AG09309 (cell line): ENCODE measurements at regions not wholly inside any gene's neighbourhood (a gene's known extent, or its start where the extent isn't known, plus 50 kb on each side); places are given as distances from the start of the nearest gene placed in this dataset.

ENCODE experiments used
- DNase-seq: peaks from one replicate; pipeline ENCODE4 v3.0.0-alpha.2; 2010; ENCODE audit warnings: low read depth
- H3K4me3 ChIP-seq: 2 replicates; pipeline ENCODE4 v1.5.1; 2011; ENCODE audit warnings: mild to moderate bottlenecking, low read depth, low read length, moderate library complexity; ENCODE audit not compliant: control insufficient read depth
- TF ChIP-seq, protein P1 (sequence below): IDR thresholded peaks from 2 replicates; pipeline ENCODE4 v1.5.1; 2011; ENCODE audit warnings: mild to moderate bottlenecking, low read depth, low read length, inconsistent platforms; ENCODE audit not compliant: insufficient read depth, control insufficient read depth; ENCODE audit errors: missing control alignments

DNA sequence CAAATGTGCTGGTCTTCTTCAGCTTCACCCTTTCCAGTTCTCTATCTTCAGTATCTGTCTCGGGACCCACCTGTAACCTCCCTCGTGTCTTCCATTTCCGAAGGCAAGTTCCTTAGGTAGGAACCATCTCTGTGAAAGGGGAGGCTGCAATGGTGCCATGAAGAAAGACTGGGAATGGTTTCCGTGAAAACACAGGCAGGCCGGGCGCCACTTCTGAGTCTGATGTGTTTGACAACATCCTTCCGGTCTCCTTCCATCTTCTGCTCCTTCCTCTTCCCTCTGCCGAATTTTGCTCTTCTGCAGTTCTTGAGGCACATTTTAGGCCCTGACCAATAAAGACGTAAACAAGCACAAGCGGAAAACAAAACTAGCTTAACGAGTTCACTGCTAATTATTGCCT is 328.0 kb downstream of the THBS2 start:
- TF ChIP-seq, protein P1, sequence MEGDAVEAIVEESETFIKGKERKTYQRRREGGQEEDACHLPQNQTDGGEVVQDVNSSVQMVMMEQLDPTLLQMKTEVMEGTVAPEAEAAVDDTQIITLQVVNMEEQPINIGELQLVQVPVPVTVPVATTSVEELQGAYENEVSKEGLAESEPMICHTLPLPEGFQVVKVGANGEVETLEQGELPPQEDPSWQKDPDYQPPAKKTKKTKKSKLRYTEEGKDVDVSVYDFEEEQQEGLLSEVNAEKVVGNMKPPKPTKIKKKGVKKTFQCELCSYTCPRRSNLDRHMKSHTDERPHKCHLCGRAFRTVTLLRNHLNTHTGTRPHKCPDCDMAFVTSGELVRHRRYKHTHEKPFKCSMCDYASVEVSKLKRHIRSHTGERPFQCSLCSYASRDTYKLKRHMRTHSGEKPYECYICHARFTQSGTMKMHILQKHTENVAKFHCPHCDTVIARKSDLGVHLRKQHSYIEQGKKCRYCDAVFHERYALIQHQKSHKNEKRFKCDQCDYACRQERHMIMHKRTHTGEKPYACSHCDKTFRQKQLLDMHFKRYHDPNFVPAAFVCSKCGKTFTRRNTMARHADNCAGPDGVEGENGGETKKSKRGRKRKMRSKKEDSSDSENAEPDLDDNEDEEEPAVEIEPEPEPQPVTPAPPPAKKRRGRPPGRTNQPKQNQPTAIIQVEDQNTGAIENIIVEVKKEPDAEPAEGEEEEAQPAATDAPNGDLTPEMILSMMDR: no peak
- no peak overlapping the region for H3K4me3 ChIP-seq
- DNase-seq: no peak

DNA sequence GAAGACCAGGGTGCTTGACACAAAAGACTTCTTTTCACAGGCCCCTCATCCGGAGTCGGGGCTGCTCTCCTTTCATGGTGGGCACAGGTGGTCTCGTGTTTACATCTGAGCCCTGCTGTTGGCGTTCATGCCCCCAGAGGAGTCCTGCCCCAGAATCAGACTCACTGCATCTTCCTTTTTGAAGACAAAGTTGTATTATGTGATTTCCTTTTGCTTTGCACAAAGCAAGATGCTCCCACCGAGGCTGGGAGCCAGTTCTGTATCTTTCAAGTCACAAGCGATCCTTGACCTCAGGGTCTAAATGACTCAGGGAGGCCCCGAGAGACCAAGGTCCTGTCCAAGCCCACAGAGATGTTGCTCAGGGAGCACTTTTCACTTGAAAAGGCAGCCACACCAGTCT is 330.5 kb downstream of the THBS2 start:
- H3K4me3 ChIP-seq: no peak overlapping the region
- TF ChIP-seq, protein P1: no peak
- DNase-seq: no peak

DNA sequence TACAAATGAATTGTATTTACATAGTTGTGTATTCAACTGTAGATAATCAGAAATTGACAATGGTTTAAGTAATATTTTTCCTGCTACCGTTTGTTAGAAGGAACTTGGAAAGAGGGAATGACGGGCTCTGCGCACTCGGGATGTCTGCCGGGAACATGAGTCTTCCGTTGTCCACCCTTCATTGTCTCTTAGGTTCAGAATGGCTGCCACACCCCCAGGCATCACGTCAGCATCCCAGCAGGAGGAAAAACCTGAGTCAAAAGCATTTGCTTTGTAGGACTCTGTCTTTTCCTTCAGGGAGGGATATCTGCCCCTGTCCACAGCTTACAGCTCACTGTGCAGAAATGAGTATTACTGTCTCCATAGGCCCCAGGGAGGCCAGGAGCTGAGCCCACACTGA is 331.2 kb downstream of the THBS2 start:
- DNase-seq: no peak
- H3K4me3 ChIP-seq: no peak overlapping the region
- TF ChIP-seq, protein P1: no peak

DNA sequence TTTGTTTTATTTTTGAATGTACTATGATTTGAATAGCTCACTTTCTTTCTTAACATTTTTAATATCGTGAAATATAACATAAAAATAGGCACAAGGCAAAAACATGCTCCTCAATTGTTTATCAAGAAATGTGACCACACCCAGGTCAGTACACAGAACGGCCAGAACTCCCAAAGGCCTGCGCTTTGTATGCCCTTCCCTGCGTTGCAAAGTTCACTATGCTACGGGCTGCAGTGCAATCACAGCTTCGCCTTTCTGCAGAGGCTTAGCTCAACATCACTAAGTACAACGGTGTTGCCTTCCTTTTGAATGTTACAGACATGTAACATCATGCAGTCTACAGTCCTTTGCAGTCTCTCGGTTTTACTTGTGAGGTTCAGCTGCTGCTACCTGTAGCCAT is 333.4 kb downstream of the THBS2 start:
- no peak overlapping the region for H3K4me3 ChIP-seq
- no peak for DNase-seq
- TF ChIP-seq, protein P1: no peak

DNA sequence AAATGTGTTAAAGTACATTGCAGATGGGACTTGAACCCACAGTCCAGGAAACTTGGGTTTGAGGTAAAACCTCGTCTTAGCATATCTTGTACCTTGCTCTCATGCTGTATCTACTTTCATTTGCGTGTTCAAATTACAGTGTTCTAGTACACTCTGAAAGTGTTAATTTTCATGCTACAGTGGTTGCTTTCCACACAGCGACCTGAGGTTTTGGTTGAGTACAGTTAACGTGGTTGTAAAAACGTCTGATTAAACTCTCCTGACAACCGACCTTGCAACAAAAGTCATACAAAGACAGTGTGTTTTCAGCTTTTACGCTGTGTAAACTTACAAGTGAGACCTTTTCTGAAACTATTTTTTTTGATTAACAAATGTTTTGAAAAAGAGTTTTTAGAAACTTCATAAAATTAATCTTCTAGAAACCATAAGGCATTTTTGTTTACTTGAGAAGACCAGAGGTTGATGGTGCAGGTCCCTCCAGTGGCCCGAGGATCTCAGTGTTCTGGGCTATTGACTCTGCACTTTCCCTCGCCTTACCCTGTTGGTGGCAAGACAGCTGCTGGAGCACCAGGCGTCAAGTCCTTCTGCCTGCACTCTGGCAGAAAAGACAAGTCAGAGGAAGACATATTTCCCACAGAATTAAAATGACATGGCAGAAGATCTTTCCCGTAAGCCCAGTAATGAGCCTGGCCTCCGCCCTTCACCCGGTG is 334.0 kb downstream of the THBS2 start:
- no peak for DNase-seq
- no peak overlapping the region for H3K4me3 ChIP-seq
- TF ChIP-seq, protein P1: no peak

DNA sequence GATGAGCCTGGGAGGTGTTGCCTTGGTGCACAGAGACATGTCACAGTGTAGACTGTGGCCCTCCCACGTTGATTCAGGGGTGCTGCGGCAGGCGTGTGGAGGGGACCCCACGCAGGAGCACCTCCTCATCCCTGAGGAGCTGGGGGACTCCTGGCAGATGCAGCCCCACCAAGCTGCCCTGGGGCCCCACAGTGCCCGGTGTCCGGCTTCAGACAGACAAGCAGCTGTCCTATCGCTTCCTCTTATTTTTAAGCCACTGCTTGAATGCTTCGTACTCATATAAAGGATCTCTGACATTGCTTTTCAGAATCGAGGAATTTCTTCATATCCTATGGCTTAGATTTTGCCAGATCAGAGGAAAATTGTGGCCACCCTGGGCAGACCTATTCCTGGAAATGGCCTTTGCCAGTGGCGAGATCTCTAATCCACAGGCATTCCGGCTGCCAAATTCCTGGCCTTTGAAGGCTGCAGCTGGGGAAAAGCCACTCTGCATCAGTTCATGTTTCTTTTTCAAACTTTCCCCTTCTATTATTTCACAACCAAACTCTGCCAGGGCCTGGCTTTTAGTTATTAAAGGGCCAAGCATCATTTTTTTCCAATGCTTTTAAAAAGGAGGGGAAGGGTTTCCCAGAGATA is 337.0 kb downstream of the THBS2 start:
- no peak overlapping the region for H3K4me3 ChIP-seq
- DNase-seq: peak; percentile 32
- TF ChIP-seq, protein P1: no peak
